A673 (cell line): ENCODE measurements at regions not wholly inside any gene's neighbourhood (a gene's known extent, or its start where the extent isn't known, plus 50 kb on each side); places are given as distances from the start of the nearest gene placed in this dataset.

Experiments used
- EZH2 ChIP-seq: fragments of 200-600 bp; sonication (generic); IDR thresholded peaks from 2 replicates; pipeline ENCODE4 v1.6.1; 2017; ENCODE audit warnings: borderline replicate concordance, low read depth, mild to moderate bottlenecking, mixed read lengths, antibody characterized with exemption, low read length; ENCODE audit not compliant: poor library complexity, severe bottlenecking
- TF ChIP-seq, protein P1 (sequence below): fragments of 300-800, 200-600 bp; sonication (generic); conservative IDR thresholded peaks from 2 replicates; pipeline ENCODE4 v1.5.1; 2017; ENCODE audit warnings: low read depth, mild to moderate bottlenecking, antibody characterized with exemption, low read length, moderate library complexity, mixed read lengths

DNA sequence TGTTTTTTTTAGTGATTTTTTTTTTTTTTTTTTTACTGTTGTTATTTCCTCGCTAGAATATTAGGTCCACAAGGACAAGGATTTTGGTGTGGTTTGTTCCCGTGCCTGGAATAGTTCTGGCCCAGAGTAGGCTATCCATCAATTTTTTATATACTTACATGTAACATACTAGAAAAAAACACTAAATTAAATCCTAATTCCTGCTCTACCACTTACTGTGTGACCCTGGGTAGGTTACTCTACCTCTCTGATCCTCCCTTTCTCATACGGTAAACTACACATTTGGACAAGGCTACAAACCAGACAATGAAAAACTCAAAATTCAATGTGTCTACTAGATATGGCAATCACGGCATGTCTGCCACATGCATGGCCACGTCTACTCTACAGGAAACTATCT lies 141.3 kb upstream of the ABCA1 start:
- TF ChIP-seq, protein P1, sequence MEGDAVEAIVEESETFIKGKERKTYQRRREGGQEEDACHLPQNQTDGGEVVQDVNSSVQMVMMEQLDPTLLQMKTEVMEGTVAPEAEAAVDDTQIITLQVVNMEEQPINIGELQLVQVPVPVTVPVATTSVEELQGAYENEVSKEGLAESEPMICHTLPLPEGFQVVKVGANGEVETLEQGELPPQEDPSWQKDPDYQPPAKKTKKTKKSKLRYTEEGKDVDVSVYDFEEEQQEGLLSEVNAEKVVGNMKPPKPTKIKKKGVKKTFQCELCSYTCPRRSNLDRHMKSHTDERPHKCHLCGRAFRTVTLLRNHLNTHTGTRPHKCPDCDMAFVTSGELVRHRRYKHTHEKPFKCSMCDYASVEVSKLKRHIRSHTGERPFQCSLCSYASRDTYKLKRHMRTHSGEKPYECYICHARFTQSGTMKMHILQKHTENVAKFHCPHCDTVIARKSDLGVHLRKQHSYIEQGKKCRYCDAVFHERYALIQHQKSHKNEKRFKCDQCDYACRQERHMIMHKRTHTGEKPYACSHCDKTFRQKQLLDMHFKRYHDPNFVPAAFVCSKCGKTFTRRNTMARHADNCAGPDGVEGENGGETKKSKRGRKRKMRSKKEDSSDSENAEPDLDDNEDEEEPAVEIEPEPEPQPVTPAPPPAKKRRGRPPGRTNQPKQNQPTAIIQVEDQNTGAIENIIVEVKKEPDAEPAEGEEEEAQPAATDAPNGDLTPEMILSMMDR = no peak
- no peak for TF ChIP-seq EZH2
